HCT116 (cell line): ENCODE measurements at regions not wholly inside any gene's neighbourhood (a gene's known extent, or its start where the extent isn't known, plus 50 kb on each side); places are given as distances from the start of the nearest gene placed in this dataset.

Experiments used
- ATAC-seq: fragments of 200-7000 bp; cut with Tn5 transposase; 2 replicates; pipeline ENCODE4 v1.9.1; 2020; ENCODE audit warnings: mild to moderate bottlenecking, moderate library complexity
- BruUV-seq: library from RNA; stranded (reverse); fragments of 400-500 nt; replicated peaks from 2 replicates; lab custom pipeline; 2021; lab: Mats Ljungman, UMichigan
- CTCF ChIA-PET: fragments of 300-600 bp; sonication (Branson Sonifier 250); formaldehyde crosslinking; loops from one replicate; lab custom pipeline; 2021; ENCODE audit warnings: antibody characterized with exemption; lab: Charles Lee
- POLR2A ChIA-PET: fragments of 300-600, 350-600 bp; sonication (Branson Sonifier 250); formaldehyde crosslinking; loops from one replicate; lab custom pipeline; 2021; ENCODE audit warnings: antibody characterized with exemption; lab: Charles Lee
- RAD21 ChIA-PET, 2 experiments: fragments of 300-600 bp; sonication (Branson Sonifier 250); formaldehyde crosslinking; loops; one replicate each; lab custom pipeline; 2023; ENCODE audit warnings: low total read pairs in 2 of 2; ENCODE audit not compliant: uncharacterized antibody in 2 of 2, unreplicated experiment in 2 of 2, low non-redundant PET in 1 of 2; lab: Charles Lee
- DNase-seq: peaks from one replicate; pipeline ENCODE4 v3.0.0-alpha.2; 2010; ENCODE audit warnings: low read depth, low spot score
- H2AFZ ChIP-seq: fragments of 200-600 bp; shearing (Covaris generic), sonication (generic); 2 replicates; pipeline ENCODE4 v1.6.1; 2017; ENCODE audit warnings: low read depth, mixed run types, mixed read lengths, antibody characterized with exemption, low read length; ENCODE audit not compliant: poor library complexity, severe bottlenecking
- H3K27ac ChIP-seq: 2 replicates; pipeline ENCODE4 v1.5.1; 2012; ENCODE audit warnings: low read depth, low read length
- H3K27me3 ChIP-seq: fragments of 200-600 bp; sonication (generic); 2 replicates; pipeline ENCODE4 v1.6.1; 2016; ENCODE audit warnings: mixed run types, low read length, mixed read lengths; ENCODE audit not compliant: insufficient read depth
- H3K36me3 ChIP-seq, 2 experiments: fragments of 200-500 bp in 1 of 2; fragments of 200-600 bp in 1 of 2; sonication (Bioruptor generic) in 1 of 2; sonication (generic) in 1 of 2; 2 replicates each; pipeline versions ENCODE4 v1.5.1 to v1.6.1; 2014 to 2016; ENCODE audit warnings: low read length in 2 of 2, inconsistent platforms in 1 of 2, mixed read lengths in 1 of 2, mixed run types in 1 of 2; ENCODE audit not compliant: insufficient read depth in 2 of 2, control insufficient read depth in 1 of 2
- H3K4me1 ChIP-seq, 2 experiments: fragments of 200-600 bp in 1 of 2; sonication (generic) in 1 of 2; 2 replicates each; pipeline versions ENCODE4 v1.5.1 to v1.6.1; 2012 to 2017; ENCODE audit warnings: low read length in 2 of 2, inconsistent platforms in 1 of 2, mild to moderate bottlenecking in 1 of 2, mixed read lengths in 1 of 2, mixed run types in 1 of 2, moderate library complexity in 1 of 2; ENCODE audit not compliant: insufficient read depth in 2 of 2, control insufficient read depth in 1 of 2
- H3K4me2 ChIP-seq: fragments of 200-600 bp; sonication (generic); 2 replicates; pipeline ENCODE4 v1.6.1; 2017; ENCODE audit warnings: mixed run types, low read length, mixed read lengths
- H3K4me3 ChIP-seq, 2 experiments: fragments of 200-600 bp in 1 of 2; sonication (generic) in 1 of 2; replicated peaks in 1 of 2; 2 replicates each; pipeline ENCODE4 v1.5.1; 2011 to 2016; ENCODE audit warnings: low read length in 2 of 2, control low read depth in 1 of 2, low read depth in 1 of 2, mild to moderate bottlenecking in 1 of 2, mixed read lengths in 1 of 2, mixed run types in 1 of 2
- H3K79me2 ChIP-seq: fragments of 200-600 bp; sonication (generic); 2 replicates; pipeline ENCODE4 v1.6.1; 2017; ENCODE audit warnings: mild to moderate bottlenecking, mixed run types, low read length, moderate library complexity, mixed read lengths; ENCODE audit not compliant: insufficient read depth
- H3K9ac ChIP-seq: fragments of 200-600 bp; sonication (generic); 2 replicates; pipeline ENCODE4 v1.6.1; 2016; ENCODE audit warnings: low read length, mixed read lengths
- H3K9me2 ChIP-seq: fragments of 200-600 bp; sonication (generic), shearing (Covaris generic); 2 replicates; pipeline ENCODE4 v1.6.1; 2017; ENCODE audit warnings: mixed run types, mild to moderate bottlenecking, moderate library complexity; ENCODE audit not compliant: insufficient read depth
- H3K9me3 ChIP-seq, 2 experiments: fragments of 200-500 bp in 1 of 2; fragments of 200-600 bp in 1 of 2; sonication (Bioruptor generic) in 1 of 2; sonication (generic) in 1 of 2; 2 replicates each; pipeline ENCODE4 v1.6.1; 2014 to 2017; ENCODE audit warnings: low read length in 2 of 2, mixed read lengths in 2 of 2, inconsistent platforms in 1 of 2, low read depth in 1 of 2, mild to moderate bottlenecking in 1 of 2, mixed run types in 1 of 2, moderate library complexity in 1 of 2; ENCODE audit not compliant: control insufficient read depth in 1 of 2, insufficient read depth in 1 of 2
- H4K20me1 ChIP-seq: fragments of 200-600 bp; sonication (generic), shearing (Covaris generic); 2 replicates; pipeline ENCODE4 v1.6.1; 2017; ENCODE audit warnings: mixed run types, mild to moderate bottlenecking, moderate library complexity; ENCODE audit not compliant: insufficient read depth
- CEBPB ChIP-seq: IDR thresholded peaks from 2 replicates; pipeline ENCODE4 v1.6.1; 2012; ENCODE audit warnings: low read depth
- EZH2phosphoT487 ChIP-seq: fragments of 200-600 bp; IDR thresholded peaks from 2 replicates; pipeline ENCODE4 v1.6.1; 2018; ENCODE audit warnings: antibody characterized with exemption, borderline replicate concordance
- JUND ChIP-seq: IDR thresholded peaks from 2 replicates; pipeline ENCODE4 v1.6.1; 2012
- POLR2AphosphoS5 ChIP-seq: IDR thresholded peaks from 2 replicates; pipeline ENCODE4 v1.6.1; 2011; ENCODE audit warnings: mild to moderate bottlenecking, low read depth, low read length, moderate library complexity
- SRF ChIP-seq: IDR thresholded peaks from 2 replicates; pipeline ENCODE4 v1.6.1; 2012; ENCODE audit warnings: low read depth
- ZFX ChIP-seq: fragments of 450-650 bp; IDR thresholded peaks from 2 replicates; pipeline ENCODE4 v1.6.1; 2017
- intact Hi-C: fragments of 100-400 bp; cut with micrococcal nuclease; formaldehyde crosslinking; loops from 2 replicates; pipeline ENCODE4 v1.10.0; 2022
- TF ChIP-seq, protein P1 (sequence below): IDR thresholded peaks from 2 replicates; pipeline ENCODE4 v1.6.1; 2012; ENCODE audit warnings: low read depth
- TF ChIP-seq, protein P2 (sequence below): IDR thresholded peaks from 2 replicates; pipeline ENCODE4 v1.6.1; 2012
- TF ChIP-seq, protein P3 (sequence below), 3 experiments: fragments of 200-600 bp in 1 of 3; sonication (generic) in 1 of 3; IDR thresholded peaks in 2 of 3; conservative IDR thresholded peaks in 1 of 3; 2 replicates each; pipeline ENCODE4 v1.5.1; 2012 to 2017; ENCODE audit warnings: low read depth in 2 of 3, low read length in 2 of 3, antibody characterized with exemption in 1 of 3, borderline replicate concordance in 1 of 3, control low read depth in 1 of 3, mild to moderate bottlenecking in 1 of 3, mixed read lengths in 1 of 3, mixed run types in 1 of 3, moderate library complexity in 1 of 3; ENCODE audit not compliant: insufficient read depth in 1 of 3

DNA sequence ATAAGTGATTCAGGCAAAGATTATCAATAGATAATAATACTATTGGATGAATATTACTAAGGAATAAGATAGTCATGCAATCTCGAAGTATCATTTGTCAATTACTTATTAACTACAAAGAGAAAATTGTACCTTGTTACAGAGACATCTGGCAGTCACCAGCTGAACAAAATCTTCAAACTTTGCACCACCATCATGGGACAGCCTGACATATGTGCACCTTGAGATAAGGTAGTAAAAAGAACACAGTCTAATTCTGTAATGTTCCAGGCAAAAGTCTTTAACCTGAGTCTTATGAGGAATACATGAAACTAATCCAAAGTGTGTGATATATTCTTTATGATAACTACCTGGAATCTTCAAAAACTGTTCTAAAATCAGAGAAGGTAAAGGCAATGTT lies 423.0 kb upstream of the ZNF608 start:
- no peak overlapping the region for H3K27ac ChIP-seq
- ChIA-PET RAD21 (no interaction called here), POLR2A (no interaction called here), CTCF (no interaction called here)
- DNase-seq (no peak), ATAC-seq (no peak)
- H3K4me1 ChIP-seq = no peaks in the 10 kb centered on the region
- H3K36me3 ChIP-seq = no peaks in the 10 kb centered on the region
- TF ChIP-seq, protein P1, sequence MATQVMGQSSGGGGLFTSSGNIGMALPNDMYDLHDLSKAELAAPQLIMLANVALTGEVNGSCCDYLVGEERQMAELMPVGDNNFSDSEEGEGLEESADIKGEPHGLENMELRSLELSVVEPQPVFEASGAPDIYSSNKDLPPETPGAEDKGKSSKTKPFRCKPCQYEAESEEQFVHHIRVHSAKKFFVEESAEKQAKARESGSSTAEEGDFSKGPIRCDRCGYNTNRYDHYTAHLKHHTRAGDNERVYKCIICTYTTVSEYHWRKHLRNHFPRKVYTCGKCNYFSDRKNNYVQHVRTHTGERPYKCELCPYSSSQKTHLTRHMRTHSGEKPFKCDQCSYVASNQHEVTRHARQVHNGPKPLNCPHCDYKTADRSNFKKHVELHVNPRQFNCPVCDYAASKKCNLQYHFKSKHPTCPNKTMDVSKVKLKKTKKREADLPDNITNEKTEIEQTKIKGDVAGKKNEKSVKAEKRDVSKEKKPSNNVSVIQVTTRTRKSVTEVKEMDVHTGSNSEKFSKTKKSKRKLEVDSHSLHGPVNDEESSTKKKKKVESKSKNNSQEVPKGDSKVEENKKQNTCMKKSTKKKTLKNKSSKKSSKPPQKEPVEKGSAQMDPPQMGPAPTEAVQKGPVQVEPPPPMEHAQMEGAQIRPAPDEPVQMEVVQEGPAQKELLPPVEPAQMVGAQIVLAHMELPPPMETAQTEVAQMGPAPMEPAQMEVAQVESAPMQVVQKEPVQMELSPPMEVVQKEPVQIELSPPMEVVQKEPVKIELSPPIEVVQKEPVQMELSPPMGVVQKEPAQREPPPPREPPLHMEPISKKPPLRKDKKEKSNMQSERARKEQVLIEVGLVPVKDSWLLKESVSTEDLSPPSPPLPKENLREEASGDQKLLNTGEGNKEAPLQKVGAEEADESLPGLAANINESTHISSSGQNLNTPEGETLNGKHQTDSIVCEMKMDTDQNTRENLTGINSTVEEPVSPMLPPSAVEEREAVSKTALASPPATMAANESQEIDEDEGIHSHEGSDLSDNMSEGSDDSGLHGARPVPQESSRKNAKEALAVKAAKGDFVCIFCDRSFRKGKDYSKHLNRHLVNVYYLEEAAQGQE = no peak
- TF ChIP-seq POLR2AphosphoS5 = no peak
- TF ChIP-seq, protein P2, sequence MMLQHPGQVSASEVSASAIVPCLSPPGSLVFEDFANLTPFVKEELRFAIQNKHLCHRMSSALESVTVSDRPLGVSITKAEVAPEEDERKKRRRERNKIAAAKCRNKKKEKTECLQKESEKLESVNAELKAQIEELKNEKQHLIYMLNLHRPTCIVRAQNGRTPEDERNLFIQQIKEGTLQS = no peak
- TF ChIP-seq SRF = no peak
- no peak for TF ChIP-seq JUND
- TF ChIP-seq, protein P3, sequence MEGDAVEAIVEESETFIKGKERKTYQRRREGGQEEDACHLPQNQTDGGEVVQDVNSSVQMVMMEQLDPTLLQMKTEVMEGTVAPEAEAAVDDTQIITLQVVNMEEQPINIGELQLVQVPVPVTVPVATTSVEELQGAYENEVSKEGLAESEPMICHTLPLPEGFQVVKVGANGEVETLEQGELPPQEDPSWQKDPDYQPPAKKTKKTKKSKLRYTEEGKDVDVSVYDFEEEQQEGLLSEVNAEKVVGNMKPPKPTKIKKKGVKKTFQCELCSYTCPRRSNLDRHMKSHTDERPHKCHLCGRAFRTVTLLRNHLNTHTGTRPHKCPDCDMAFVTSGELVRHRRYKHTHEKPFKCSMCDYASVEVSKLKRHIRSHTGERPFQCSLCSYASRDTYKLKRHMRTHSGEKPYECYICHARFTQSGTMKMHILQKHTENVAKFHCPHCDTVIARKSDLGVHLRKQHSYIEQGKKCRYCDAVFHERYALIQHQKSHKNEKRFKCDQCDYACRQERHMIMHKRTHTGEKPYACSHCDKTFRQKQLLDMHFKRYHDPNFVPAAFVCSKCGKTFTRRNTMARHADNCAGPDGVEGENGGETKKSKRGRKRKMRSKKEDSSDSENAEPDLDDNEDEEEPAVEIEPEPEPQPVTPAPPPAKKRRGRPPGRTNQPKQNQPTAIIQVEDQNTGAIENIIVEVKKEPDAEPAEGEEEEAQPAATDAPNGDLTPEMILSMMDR (IDR thresholded peaks at IDR 0.05 in 2 of 3, conservative IDR thresholded peaks at IDR 0.05 in 1 of 3; ENCODE audit: borderline replicate concordance in 1 of 3, insufficient read depth in 1 of 3, low read depth in 2 of 3, low read length in 2 of 3) = no peak
- no peak for TF ChIP-seq EZH2phosphoT487
- no peak for TF ChIP-seq ZFX
- no peak for TF ChIP-seq CEBPB
- H2AFZ ChIP-seq = no peak overlapping the region
- H4K20me1 ChIP-seq = no peaks in the 10 kb centered on the region
- H3K9me3 ChIP-seq = no peaks in the 10 kb centered on the region
- H3K4me2 ChIP-seq = no peak overlapping the region
- no peaks in the 10 kb centered on the region for H3K79me2 ChIP-seq
- no peak overlapping the region for H3K4me3 ChIP-seq
- intact Hi-C loops = no loop called here
- no peaks in the 10 kb centered on the region for H3K27me3 ChIP-seq
- no TSS peak for BruUV-seq
- no peaks in the 10 kb centered on the region for H3K9me2 ChIP-seq
- H3K9ac ChIP-seq = no peak overlapping the region
